ENCODE measurements at regions not wholly inside any gene's neighbourhood (a gene's known extent, or its start where the extent isn't known, plus 50 kb on each side); places are given as distances from the start of the nearest gene placed in this dataset.

GRCh38 chr20:11001302-11001701 lies 327.5 kb upstream of the JAG1 start:
- no peaks in the 10 kb centered on the region for H3K27me3 ChIP-seq (ENCODE audit: insufficient read depth, poor library complexity, severe bottlenecking)
- peaks cover 34% of the 10 kb centered on the region for H3K4me1 ChIP-seq (ENCODE audit: insufficient read depth, poor library complexity, severe bottlenecking)
- H3K27ac ChIP-seq (ENCODE audit: poor library complexity, severe bottlenecking): peak overlapping the region; percentile 100
- H3K36me3 ChIP-seq (ENCODE audit: low read depth): no peaks in the 10 kb centered on the region
- TF ChIP-seq CTCF (IDR thresholded peaks at IDR 0.05; ENCODE audit: poor library complexity, severe bottlenecking): no peak
- no peak for DNase-seq (ENCODE audit: low spot score)
- H3K4me3 ChIP-seq (ENCODE audit: severe bottlenecking): no peak overlapping the region
- no peak for ATAC-seq (ENCODE audit: low read depth)
- H3K9me3 ChIP-seq (ENCODE audit: severe bottlenecking): no peaks in the 10 kb centered on the region

- H3K4me1 ChIP-seq (ENCODE audit: insufficient read depth, poor library complexity, severe bottlenecking): peaks cover 34% of the 10 kb centered on the region
- ATAC-seq (ENCODE audit: low read depth) (peak; percentile 96), DNase-seq (ENCODE audit: low spot score) (peak; percentile 95)
- no peaks in the 10 kb centered on the region for H3K27me3 ChIP-seq (ENCODE audit: insufficient read depth, poor library complexity, severe bottlenecking)
- no peak overlapping the region for H3K4me3 ChIP-seq (ENCODE audit: severe bottlenecking)
- no peak for TF ChIP-seq CTCF (IDR thresholded peaks at IDR 0.05; ENCODE audit: poor library complexity, severe bottlenecking)
- H3K9me3 ChIP-seq (ENCODE audit: severe bottlenecking): no peaks in the 10 kb centered on the region
- H3K36me3 ChIP-seq (ENCODE audit: low read depth): no peaks in the 10 kb centered on the region
- H3K27ac ChIP-seq (ENCODE audit: poor library complexity, severe bottlenecking): peak overlapping the region; percentile 100
Observed at GRCh38 chr20:11001764-11002540, 328.2 kb upstream of the JAG1 start.

GRCh38 chr20:11003341-11003740 lies 329.5 kb upstream of the JAG1 start:
- peak overlapping the region; percentile 100 for H3K27ac ChIP-seq (ENCODE audit: poor library complexity, severe bottlenecking)

GRCh38 chr20:11008444-11009033 lies 334.7 kb upstream of the JAG1 start:
- Histone ChIP-seq H3K4me1 (ENCODE audit: insufficient read depth, poor library complexity, severe bottlenecking) (peaks cover 5% of the 10 kb centered on the region), H3K27ac (ENCODE audit: poor library complexity, severe bottlenecking) (no peak overlapping the region), H3K4me3 (ENCODE audit: severe bottlenecking) (no peak overlapping the region), H3K9me3 (ENCODE audit: severe bottlenecking) (peaks cover 3% of the 10 kb centered on the region), H3K27me3 (ENCODE audit: insufficient read depth, poor library complexity, severe bottlenecking) (no peaks in the 10 kb centered on the region), H3K36me3 (ENCODE audit: low read depth) (no peaks in the 10 kb centered on the region)
- DNase-seq (ENCODE audit: low spot score): no peak
- no peak for TF ChIP-seq CTCF (IDR thresholded peaks at IDR 0.05; ENCODE audit: poor library complexity, severe bottlenecking)
- no peak for ATAC-seq (ENCODE audit: low read depth)

More at GRCh38 chr20:11003341-11003740, 329.5 kb upstream of the JAG1 start:
- DNase-seq (ENCODE audit: low spot score) (no peak), ATAC-seq (ENCODE audit: low read depth) (no peak)
- Histone ChIP-seq H3K4me1 (ENCODE audit: insufficient read depth, poor library complexity, severe bottlenecking) (peaks cover 34% of the 10 kb centered on the region), H3K9me3 (ENCODE audit: severe bottlenecking) (peaks cover 3% of the 10 kb centered on the region), H3K36me3 (ENCODE audit: low read depth) (no peaks in the 10 kb centered on the region), H3K27me3 (ENCODE audit: insufficient read depth, poor library complexity, severe bottlenecking) (no peaks in the 10 kb centered on the region), H3K4me3 (ENCODE audit: severe bottlenecking) (no peak overlapping the region)
- no peak for TF ChIP-seq CTCF (IDR thresholded peaks at IDR 0.05; ENCODE audit: poor library complexity, severe bottlenecking)

- Histone ChIP-seq H3K36me3 (ENCODE audit: low read depth) (no peaks in the 10 kb centered on the region), H3K4me3 (ENCODE audit: severe bottlenecking) (no peak overlapping the region), H3K4me1 (ENCODE audit: insufficient read depth, poor library complexity, severe bottlenecking) (no peaks in the 10 kb centered on the region), H3K27me3 (ENCODE audit: insufficient read depth, poor library complexity, severe bottlenecking) (no peaks in the 10 kb centered on the region), H3K27ac (ENCODE audit: poor library complexity, severe bottlenecking) (no peak overlapping the region), H3K9me3 (ENCODE audit: severe bottlenecking) (peaks cover 3% of the 10 kb centered on the region)
- ATAC-seq (ENCODE audit: low read depth): no peak
- no peak for TF ChIP-seq CTCF (IDR thresholded peaks at IDR 0.05; ENCODE audit: poor library complexity, severe bottlenecking)
- no peak for DNase-seq (ENCODE audit: low spot score)
Observed at GRCh38 chr20:11011653-11012052, 337.9 kb upstream of the JAG1 start.

All from RWPE2 (cell line).